GM12874 (cell line): ENCODE measurements at regions not wholly inside any gene's neighbourhood (a gene's known extent, or its start where the extent isn't known, plus 50 kb on each side); places are given as distances from the start of the nearest gene placed in this dataset.
A peak's percentile ranks its signal among the peaks of the same experiment; 100 is the strongest.

Experiments used
- TF ChIP-seq, protein P1 (sequence below): IDR thresholded peaks from 2 replicates; pipeline ENCODE4 v1.5.1; 2011; ENCODE audit warnings: low read depth, mild to moderate bottlenecking, control low read depth, low read length, moderate library complexity; ENCODE audit not compliant: insufficient read depth

DNA sequence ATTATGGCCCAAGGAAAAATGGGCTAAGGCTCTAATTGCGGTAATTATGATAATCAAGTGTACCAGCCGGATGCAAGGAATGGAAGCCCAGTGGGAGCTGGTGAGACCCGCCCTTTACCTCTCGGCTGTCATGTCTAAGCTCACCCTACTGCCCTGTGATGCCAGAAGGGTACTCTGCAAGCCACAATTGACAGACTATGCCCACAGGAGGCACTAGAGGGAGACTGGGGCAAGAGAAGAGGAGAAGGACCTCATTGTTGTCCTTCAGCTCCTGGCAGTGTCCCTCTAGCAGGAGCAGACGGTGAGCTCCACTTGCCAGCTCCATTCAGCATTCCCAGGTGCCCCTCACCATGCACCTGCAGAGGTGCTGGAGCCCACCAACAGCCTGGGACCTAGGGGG, 141.8 kb downstream of the SMIM20 start:
- TF ChIP-seq, protein P1, sequence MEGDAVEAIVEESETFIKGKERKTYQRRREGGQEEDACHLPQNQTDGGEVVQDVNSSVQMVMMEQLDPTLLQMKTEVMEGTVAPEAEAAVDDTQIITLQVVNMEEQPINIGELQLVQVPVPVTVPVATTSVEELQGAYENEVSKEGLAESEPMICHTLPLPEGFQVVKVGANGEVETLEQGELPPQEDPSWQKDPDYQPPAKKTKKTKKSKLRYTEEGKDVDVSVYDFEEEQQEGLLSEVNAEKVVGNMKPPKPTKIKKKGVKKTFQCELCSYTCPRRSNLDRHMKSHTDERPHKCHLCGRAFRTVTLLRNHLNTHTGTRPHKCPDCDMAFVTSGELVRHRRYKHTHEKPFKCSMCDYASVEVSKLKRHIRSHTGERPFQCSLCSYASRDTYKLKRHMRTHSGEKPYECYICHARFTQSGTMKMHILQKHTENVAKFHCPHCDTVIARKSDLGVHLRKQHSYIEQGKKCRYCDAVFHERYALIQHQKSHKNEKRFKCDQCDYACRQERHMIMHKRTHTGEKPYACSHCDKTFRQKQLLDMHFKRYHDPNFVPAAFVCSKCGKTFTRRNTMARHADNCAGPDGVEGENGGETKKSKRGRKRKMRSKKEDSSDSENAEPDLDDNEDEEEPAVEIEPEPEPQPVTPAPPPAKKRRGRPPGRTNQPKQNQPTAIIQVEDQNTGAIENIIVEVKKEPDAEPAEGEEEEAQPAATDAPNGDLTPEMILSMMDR, result peak; percentile 22; the same call in 1 of the 2 replicates

DNA sequence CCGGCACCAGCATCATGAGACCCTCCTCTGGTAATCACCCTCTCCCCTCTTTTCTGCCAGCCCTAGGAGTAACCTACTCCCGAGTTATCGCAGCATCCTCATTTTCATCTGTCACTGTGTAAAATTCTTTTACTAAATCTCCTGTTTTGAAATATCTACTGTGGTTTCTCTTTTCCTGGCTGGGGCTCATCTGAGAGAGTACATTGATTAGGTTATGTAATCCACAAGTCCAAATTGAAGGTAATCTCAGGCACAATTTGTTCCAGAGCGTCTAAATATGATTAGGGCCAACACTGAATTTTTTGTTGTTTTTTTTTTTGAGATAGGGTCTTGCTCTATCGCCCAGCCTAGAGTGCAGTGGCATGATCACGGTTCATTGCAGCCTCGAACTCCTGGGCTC, 142.4 kb downstream of the SMIM20 start:
- TF ChIP-seq, protein P1, result no peak

DNA sequence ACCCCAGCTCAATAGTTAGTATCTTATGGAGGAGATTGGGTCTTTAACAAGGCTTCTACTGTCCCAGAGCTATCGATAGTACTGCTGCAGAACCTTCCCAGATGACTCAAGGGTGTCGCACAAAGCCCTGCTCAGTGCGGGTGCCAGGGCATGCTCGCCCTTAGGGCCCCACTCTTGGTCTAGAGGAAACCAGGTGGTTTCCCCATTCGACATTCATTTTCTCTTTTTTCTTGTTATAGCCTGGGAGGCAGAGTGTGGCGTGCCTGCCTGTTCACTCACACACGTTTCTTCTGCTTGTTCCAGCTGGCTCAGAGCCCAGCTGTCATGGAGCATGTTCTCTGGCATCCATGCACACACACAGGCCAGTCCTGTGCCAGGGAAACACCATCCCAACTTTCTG, 144.5 kb downstream of the SMIM20 start:
- TF ChIP-seq, protein P1, result no peak

DNA sequence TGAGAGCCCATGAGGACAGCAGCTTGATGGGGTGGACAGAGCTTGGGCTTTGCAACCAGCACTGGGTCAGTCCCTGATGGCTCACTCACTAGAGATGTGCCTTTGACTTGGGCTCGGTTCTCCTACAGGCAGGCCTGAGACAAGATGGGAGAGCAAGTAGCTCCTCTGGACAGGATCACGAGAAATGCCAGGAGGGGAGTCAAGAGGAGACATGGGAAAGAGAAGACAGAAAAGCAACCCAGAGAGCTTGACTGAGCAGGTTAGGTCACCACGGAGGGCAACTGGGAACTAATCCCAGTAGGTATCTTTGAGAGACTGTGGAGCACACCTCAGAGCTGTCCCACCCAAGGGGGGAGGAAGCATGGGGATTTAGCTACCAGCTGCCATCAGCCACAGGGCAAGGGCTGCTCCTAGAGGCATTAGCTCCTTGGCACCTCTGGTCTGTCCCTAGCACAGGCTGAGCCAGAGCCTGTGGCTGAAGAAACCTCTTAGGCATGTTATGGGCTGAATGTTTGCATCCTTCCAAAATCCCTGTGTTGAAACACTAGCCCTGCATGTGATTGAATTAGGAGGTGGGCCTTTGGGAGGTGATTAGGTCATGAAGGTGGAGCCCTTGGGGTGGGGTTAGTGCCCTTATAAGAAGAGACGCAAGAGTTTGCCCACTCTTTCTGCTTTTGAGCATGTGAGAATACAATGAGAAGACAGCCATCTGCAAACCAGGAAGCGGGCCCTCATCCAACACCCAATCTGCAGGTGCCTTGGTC, 145.6 kb downstream of the SMIM20 start:
- TF ChIP-seq, protein P1, result no peak

DNA sequence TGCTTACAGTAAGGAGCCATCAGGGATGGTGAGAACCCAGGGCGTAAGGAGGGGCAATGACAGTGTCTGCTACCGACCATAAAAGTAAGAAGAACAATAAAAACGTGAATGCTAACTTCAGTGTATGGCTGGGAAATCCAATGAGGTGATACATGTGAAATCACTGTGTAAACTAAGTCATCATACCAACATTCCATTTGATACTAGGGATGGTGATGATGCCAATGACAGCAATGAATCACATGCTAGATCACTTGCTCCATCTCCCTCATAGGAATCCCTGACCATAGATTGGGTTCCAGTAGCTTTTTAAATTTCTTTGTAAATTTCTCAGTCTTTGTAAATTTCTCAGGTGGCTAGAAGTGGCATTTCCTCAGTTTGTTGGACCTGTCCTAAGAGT, 146.3 kb downstream of the SMIM20 start:
- TF ChIP-seq, protein P1, result no peak

DNA sequence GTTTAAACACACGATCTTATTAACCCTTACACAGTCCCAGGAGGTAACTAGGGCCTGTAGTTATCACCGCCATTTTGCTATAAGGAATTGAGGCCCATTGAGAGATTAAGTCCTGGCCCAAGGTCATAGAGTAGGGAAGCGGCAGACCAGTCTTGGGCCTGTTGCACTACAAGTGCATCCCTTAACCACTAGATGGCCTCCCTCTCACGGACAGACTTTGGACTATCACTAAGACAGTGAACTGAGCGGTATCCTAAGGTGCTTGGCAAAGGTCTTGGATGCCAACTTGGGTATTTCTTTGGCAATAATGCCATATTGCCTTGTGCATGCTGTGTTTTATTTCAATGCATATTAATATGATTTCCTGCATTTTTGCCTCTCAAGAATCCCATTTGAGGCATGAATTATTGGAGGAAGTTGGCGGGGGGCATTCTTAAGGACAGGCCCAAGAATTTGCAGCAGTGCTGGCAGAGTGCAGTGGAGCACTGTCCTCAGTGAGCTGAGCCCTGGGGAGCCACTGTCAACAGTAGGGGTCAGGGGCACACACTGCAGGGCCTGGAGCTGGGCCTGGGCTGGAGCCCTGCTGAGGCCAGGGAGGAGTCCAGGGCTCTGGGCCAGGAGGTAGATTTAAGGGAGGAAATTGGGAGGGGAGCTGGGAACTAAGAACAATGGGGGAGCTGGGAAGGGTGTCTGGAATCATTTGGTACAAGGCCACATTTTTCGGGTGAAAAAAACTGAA, 147.4 kb downstream of the SMIM20 start:
- TF ChIP-seq, protein P1, result peak; percentile 78

DNA sequence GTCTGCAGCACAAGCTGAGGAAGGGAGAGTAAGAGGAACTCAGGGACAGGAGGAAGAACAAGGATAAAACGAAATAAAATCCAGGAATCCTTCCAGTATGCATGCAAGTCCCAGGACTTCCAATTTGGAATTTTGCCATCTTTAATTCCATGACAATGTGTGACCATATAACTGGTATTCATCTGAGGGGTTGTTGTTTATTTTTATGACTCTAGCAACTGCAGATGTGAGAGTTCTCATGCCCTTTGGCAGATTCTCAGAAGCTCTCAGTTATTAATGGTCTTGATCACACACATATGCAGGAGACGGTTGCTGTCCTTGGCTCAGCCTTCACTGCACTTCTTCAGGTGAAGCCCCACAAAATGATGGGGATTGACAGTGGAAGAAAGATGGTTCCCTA, 148.2 kb downstream of the SMIM20 start:
- TF ChIP-seq, protein P1, result no peak
